ENCODE measurements at regions not wholly inside any gene's neighbourhood (a gene's known extent, or its start where the extent isn't known, plus 50 kb on each side); places are given as distances from the start of the nearest gene placed in this dataset.

DNA sequence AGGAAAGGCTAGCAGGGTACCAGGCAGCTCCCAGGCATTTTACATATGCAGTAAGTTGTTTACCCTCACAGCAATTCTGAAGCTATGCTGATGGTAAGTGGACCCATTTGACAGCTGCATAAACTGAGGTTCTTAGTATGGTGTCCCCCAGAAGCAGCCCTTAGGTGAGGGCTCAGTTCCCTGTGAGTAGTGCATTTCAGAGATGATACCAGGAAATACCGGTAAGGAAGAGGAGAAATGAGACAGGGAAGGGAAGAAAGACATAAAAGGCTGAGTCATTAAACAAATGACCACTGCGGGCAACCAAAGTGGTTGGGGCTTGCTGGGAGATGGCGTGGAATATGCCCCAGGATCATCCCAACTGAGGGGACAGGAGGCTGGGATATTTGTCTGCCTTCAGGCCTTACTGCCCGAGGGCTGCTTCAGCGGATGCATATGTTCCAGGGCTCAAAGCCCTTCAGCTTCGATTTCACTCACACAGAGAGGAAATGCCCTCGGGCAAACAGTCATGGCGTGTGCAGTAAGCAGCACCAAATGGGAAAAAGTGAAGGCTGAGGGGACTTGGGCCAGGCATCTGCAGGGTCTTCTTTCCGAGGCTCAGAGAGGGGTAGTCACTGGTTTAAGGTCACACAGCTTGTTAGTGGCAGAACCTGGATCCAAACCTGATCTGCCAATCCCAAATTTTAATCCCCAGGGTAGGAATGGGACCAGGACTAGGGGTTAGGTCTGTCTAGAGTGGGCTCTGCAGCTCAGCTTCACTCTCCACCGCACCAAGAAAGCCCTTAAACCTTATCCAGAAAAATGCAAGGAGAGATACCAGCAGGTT, 133.7 kb upstream of the RUNX3 start:
- H4K8ac ChIP-seq (ENCODE audit: low read length): no peak overlapping the region
- H4K91ac ChIP-seq (ENCODE audit: low read length): no peak overlapping the region
- no peaks in the 10 kb centered on the region for H3K79me1 ChIP-seq (replicated peaks; ENCODE audit: low read length, poor library complexity, severe bottlenecking)
- H3K18ac ChIP-seq (ENCODE audit: low read depth in 1 of 2, low read length in 2 of 2): no peak overlapping the region
- H2BK15ac ChIP-seq (ENCODE audit: low read depth, poor library complexity, severe bottlenecking): no peak overlapping the region
- H3K9ac ChIP-seq (ENCODE audit: low read length): no peak overlapping the region
- no peak overlapping the region for H3K27ac ChIP-seq (ENCODE audit: low read length, poor library complexity, severe bottlenecking)
- H3K4me1 ChIP-seq (ENCODE audit: control insufficient read depth, insufficient read depth, low read depth, low read length): peaks cover 2% of the 10 kb centered on the region
- H3K9me3 ChIP-seq (ENCODE audit: control insufficient read depth, low read length): no peaks in the 10 kb centered on the region
- no peaks in the 10 kb centered on the region for H3K36me3 ChIP-seq (ENCODE audit: control insufficient read depth in 1 of 2, insufficient read depth in 2 of 2, low read depth in 1 of 2, low read length in 2 of 2)
- H3K27me3 ChIP-seq (ENCODE audit: control insufficient read depth in 1 of 2, insufficient read depth in 1 of 2, low read length in 2 of 2): peaks cover 48 to 74% of the 10 kb centered on the region in 2 experiments
- H3K4me2 ChIP-seq (ENCODE audit: low read length, poor library complexity, severe bottlenecking): no peak overlapping the region
- DNase-seq: peak; percentile 24
- H2BK120ac ChIP-seq (ENCODE audit: low read depth, low read length): no peak overlapping the region
- H2AK5ac ChIP-seq (ENCODE audit: low read length, severe bottlenecking): no peak overlapping the region
- no peak overlapping the region for H3K4me3 ChIP-seq (ENCODE audit: insufficient read depth in 1 of 2, low read depth in 1 of 2, low read length in 2 of 2)
- no peak overlapping the region for H2BK12ac ChIP-seq (ENCODE audit: low read length in 2 of 2)
- H3K23ac ChIP-seq (ENCODE audit: low read length in 2 of 2): no peak overlapping the region
- H3K14ac ChIP-seq (ENCODE audit: low read length in 2 of 2): no peak overlapping the region
- 81% methylated on average over 9 of the region's 10 CpGs for WGBS
- no peak overlapping the region for H2AFZ ChIP-seq (ENCODE audit: low read depth, low read length)
- H3K4ac ChIP-seq (ENCODE audit: low read depth in 1 of 2, low read length in 2 of 2): no peak overlapping the region
- no peak overlapping the region for H2BK5ac ChIP-seq (ENCODE audit: low read depth, low read length, poor library complexity, severe bottlenecking)

DNA sequence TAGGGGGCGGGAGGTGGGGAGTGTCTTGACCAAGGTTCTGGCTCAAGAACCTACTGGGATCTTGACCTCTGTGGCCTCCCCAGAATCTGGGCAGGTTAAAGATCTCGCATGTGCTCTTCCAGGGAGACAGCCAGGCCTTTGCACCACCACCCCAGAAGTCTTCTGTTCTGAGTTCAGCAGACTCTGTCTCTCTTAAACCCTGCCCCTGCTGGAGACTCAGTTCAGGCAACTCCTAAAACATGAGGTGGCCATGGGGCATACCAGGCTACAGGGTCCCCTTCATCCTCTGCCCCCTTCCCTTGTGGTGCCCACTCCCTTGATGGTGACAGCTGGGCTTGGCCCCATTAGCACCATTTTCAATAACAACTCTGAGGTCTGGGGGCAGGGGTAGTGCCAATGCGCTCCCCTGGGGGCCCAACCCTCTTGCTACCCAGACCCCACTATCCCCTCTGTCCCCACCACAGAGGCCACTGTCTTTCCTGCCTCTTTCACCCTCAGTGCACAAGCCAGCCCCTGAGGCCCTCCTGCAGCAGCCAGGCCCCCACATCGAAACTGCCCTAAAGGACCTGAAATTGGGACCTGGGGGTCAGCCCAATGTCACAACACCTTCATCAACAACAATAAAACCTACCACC, 132.7 kb upstream of the RUNX3 start:
- Histone ChIP-seq H3K4ac (ENCODE audit: low read depth in 1 of 2, low read length in 2 of 2) (no peak overlapping the region), H3K27ac (ENCODE audit: low read length, poor library complexity, severe bottlenecking) (no peak overlapping the region), H3K9ac (ENCODE audit: low read length) (no peak overlapping the region), H3K18ac (ENCODE audit: low read depth in 1 of 2, low read length in 2 of 2) (no peak overlapping the region), H3K4me2 (ENCODE audit: low read length, poor library complexity, severe bottlenecking) (no peak overlapping the region), H3K23ac (ENCODE audit: low read length in 2 of 2) (no peak overlapping the region), H3K27me3 (ENCODE audit: control insufficient read depth in 1 of 2, insufficient read depth in 1 of 2, low read length in 2 of 2) (peaks cover 48 to 67% of the 10 kb centered on the region in 2 experiments), H3K4me3 (ENCODE audit: insufficient read depth in 1 of 2, low read depth in 1 of 2, low read length in 2 of 2) (no peak overlapping the region), H3K14ac (ENCODE audit: low read length in 2 of 2) (no peak overlapping the region), H3K9me3 (ENCODE audit: control insufficient read depth, low read length) (no peaks in the 10 kb centered on the region), H2AK5ac (ENCODE audit: low read length, severe bottlenecking) (no peak overlapping the region), H4K8ac (ENCODE audit: low read length) (no peak overlapping the region), H3K4me1 (ENCODE audit: control insufficient read depth, insufficient read depth, low read depth, low read length) (peaks cover 2% of the 10 kb centered on the region), H2BK5ac (ENCODE audit: low read depth, low read length, poor library complexity, severe bottlenecking) (no peak overlapping the region), H2BK120ac (ENCODE audit: low read depth, low read length) (no peak overlapping the region), H2BK12ac (ENCODE audit: low read length in 2 of 2) (no peak overlapping the region), H4K91ac (ENCODE audit: low read length) (no peak overlapping the region), H2AFZ (ENCODE audit: low read depth, low read length) (no peak overlapping the region), H3K79me1 (replicated peaks; ENCODE audit: low read length, poor library complexity, severe bottlenecking) (no peaks in the 10 kb centered on the region), H3K36me3 (ENCODE audit: control insufficient read depth in 1 of 2, insufficient read depth in 2 of 2, low read depth in 1 of 2, low read length in 2 of 2) (no peaks in the 10 kb centered on the region), H2BK15ac (ENCODE audit: low read depth, poor library complexity, severe bottlenecking) (no peak overlapping the region)
- no peak for DNase-seq
- WGBS: 85% methylated on average over 4 of the region's 4 CpGs

- Histone ChIP-seq H4K8ac (ENCODE audit: low read length) (no peak overlapping the region), H3K79me1 (replicated peaks; ENCODE audit: low read length, poor library complexity, severe bottlenecking) (no peaks in the 10 kb centered on the region), H3K27me3 (ENCODE audit: control insufficient read depth in 1 of 2, insufficient read depth in 1 of 2, low read length in 2 of 2) (peaks cover 49 to 67% of the 10 kb centered on the region in 2 experiments), H3K9me3 (ENCODE audit: control insufficient read depth, low read length) (no peaks in the 10 kb centered on the region), H3K23ac (ENCODE audit: low read length in 2 of 2) (no peak overlapping the region), H2BK5ac (ENCODE audit: low read depth, low read length, poor library complexity, severe bottlenecking) (no peak overlapping the region), H3K4ac (ENCODE audit: low read depth in 1 of 2, low read length in 2 of 2) (no peak overlapping the region), H3K4me3 (ENCODE audit: insufficient read depth in 1 of 2, low read depth in 1 of 2, low read length in 2 of 2) (no peak overlapping the region), H2BK120ac (ENCODE audit: low read depth, low read length) (no peak overlapping the region), H2AFZ (ENCODE audit: low read depth, low read length) (no peak overlapping the region), H3K18ac (ENCODE audit: low read depth in 1 of 2, low read length in 2 of 2) (no peak overlapping the region), H3K4me2 (ENCODE audit: low read length, poor library complexity, severe bottlenecking) (no peak overlapping the region), H2AK5ac (ENCODE audit: low read length, severe bottlenecking) (no peak overlapping the region), H3K14ac (ENCODE audit: low read length in 2 of 2) (no peak overlapping the region), H3K9ac (ENCODE audit: low read length) (no peak overlapping the region), H3K27ac (ENCODE audit: low read length, poor library complexity, severe bottlenecking) (no peak overlapping the region), H3K4me1 (ENCODE audit: control insufficient read depth, insufficient read depth, low read depth, low read length) (peaks cover 2% of the 10 kb centered on the region), H2BK15ac (ENCODE audit: low read depth, poor library complexity, severe bottlenecking) (no peak overlapping the region), H3K36me3 (ENCODE audit: control insufficient read depth in 1 of 2, insufficient read depth in 2 of 2, low read depth in 1 of 2, low read length in 2 of 2) (no peaks in the 10 kb centered on the region), H2BK12ac (ENCODE audit: low read length in 2 of 2) (no peak overlapping the region), H4K91ac (ENCODE audit: low read length) (no peak overlapping the region)
- no peak for DNase-seq
- 85% methylated on average over 12 of the region's 12 CpGs for WGBS
Observed at GRCh38 chr1:25061261-25061995, 131.4 kb upstream of the RUNX3 start.

- no peaks in the 10 kb centered on the region for H3K4me1 ChIP-seq (ENCODE audit: control insufficient read depth, insufficient read depth, low read depth, low read length)
- H3K36me3 ChIP-seq (ENCODE audit: control insufficient read depth in 1 of 2, insufficient read depth in 2 of 2, low read depth in 1 of 2, low read length in 2 of 2): no peaks in the 10 kb centered on the region
- H4K8ac ChIP-seq (ENCODE audit: low read length): no peak overlapping the region
- H2BK15ac ChIP-seq (ENCODE audit: low read depth, poor library complexity, severe bottlenecking): no peak overlapping the region
- H3K27ac ChIP-seq (ENCODE audit: low read length, poor library complexity, severe bottlenecking): no peak overlapping the region
- no peak overlapping the region for H2BK120ac ChIP-seq (ENCODE audit: low read depth, low read length)
- H3K14ac ChIP-seq (ENCODE audit: low read length in 2 of 2): no peak overlapping the region
- no peak overlapping the region for H3K9ac ChIP-seq (ENCODE audit: low read length)
- no peak overlapping the region for H2BK5ac ChIP-seq (ENCODE audit: low read depth, low read length, poor library complexity, severe bottlenecking)
- H3K18ac ChIP-seq (ENCODE audit: low read depth in 1 of 2, low read length in 2 of 2): no peak overlapping the region
- H3K79me1 ChIP-seq (replicated peaks; ENCODE audit: low read length, poor library complexity, severe bottlenecking): no peaks in the 10 kb centered on the region
- H4K91ac ChIP-seq (ENCODE audit: low read length): no peak overlapping the region
- no peak overlapping the region for H2AFZ ChIP-seq (ENCODE audit: low read depth, low read length)
- no peak overlapping the region for H3K4me3 ChIP-seq (ENCODE audit: insufficient read depth in 1 of 2, low read depth in 1 of 2, low read length in 2 of 2)
- H3K4me2 ChIP-seq (ENCODE audit: low read length, poor library complexity, severe bottlenecking): no peak overlapping the region
- peaks cover 66 to 68% of the 10 kb centered on the region in 2 experiments for H3K27me3 ChIP-seq (ENCODE audit: control insufficient read depth in 1 of 2, insufficient read depth in 1 of 2, low read length in 2 of 2)
- no peak overlapping the region for H3K23ac ChIP-seq (ENCODE audit: low read length in 2 of 2)
- 60% methylated on average over 2 of the region's 3 CpGs for WGBS
- no peak overlapping the region for H2AK5ac ChIP-seq (ENCODE audit: low read length, severe bottlenecking)
- no peaks in the 10 kb centered on the region for H3K9me3 ChIP-seq (ENCODE audit: control insufficient read depth, low read length)
- DNase-seq: no peak
- H2BK12ac ChIP-seq (ENCODE audit: low read length in 2 of 2): no peak overlapping the region
- H3K4ac ChIP-seq (ENCODE audit: low read depth in 1 of 2, low read length in 2 of 2): no peak overlapping the region
Observed at GRCh38 chr1:25057188-25057587, 127.1 kb upstream of the RUNX3 start.

Data from mesenchymal stem cell (in vitro differentiated cells and primary cell).